Testis (tissue), 2 donors: ENCODE measurements at regions not wholly inside any gene's neighbourhood (a gene's known extent, or its start where the extent isn't known, plus 50 kb on each side); places are given as distances from the start of the nearest gene placed in this dataset.
"Not testable (repeated sequence)": the region's sequence is repeated elsewhere in the genome, so short reads cannot be mapped to it uniquely, and the experiment has no call there.

Experiments used
- DNase-seq: peaks from one replicate; pipeline ENCODE4 v3.0.0-alpha.2; 2019
- H3K27ac ChIP-seq, 2 donors: fragments of 200-600 bp; sonication (generic); one replicate each; pipeline ENCODE4 v1.5.1; 2019
- H3K27me3 ChIP-seq: fragments of 200-600 bp; sonication (generic); one replicate; pipeline ENCODE4 v1.5.1; 2019
- H3K36me3 ChIP-seq: fragments of 200-600 bp; sonication (generic); one replicate; pipeline ENCODE4 v1.5.1; 2017; ENCODE audit warnings: low read depth; ENCODE audit errors: missing control alignments
- H3K4me1 ChIP-seq: fragments of 200-600 bp; sonication (generic); one replicate; pipeline ENCODE4 v1.5.1; 2019
- H3K4me3 ChIP-seq, 2 donors: fragments of 200-600 bp; sonication (generic); one replicate each; pipeline ENCODE4 v1.5.1; 2017 to 2019
- H3K9me3 ChIP-seq: fragments of 200-600 bp; sonication (generic); one replicate; pipeline ENCODE4 v1.5.1; 2017
- whole genome bisulfite sequencing, 2 donors: methylation state at CpG; one replicate each; pipeline ENCODE4 v1.1.5; 2018; 5-methylcytosine and 5-hydroxymethylcytosine counted together
- intact Hi-C: fragments of 100-400 bp; cut with DNase I; formaldehyde crosslinking; loops from one replicate; pipeline ENCODE4 v1.15.1; 2023; ENCODE audit warnings: low total_unique reads

GRCh38 chr15:85254961-85255360 is 125.4 kb upstream of the AKAP13 start:
- H3K4me3 ChIP-seq, H3K4me1 ChIP-seq, DNase-seq, H3K36me3 ChIP-seq, H3K27ac ChIP-seq, H3K27me3 ChIP-seq, H3K9me3 ChIP-seq, intact Hi-C loops: not testable (repeated sequence)
- 91 to 94% methylated on average over 5 to 9 of the region's 9 CpGs for WGBS, 2 donors

- intact Hi-C loops, DNase-seq: not testable (repeated sequence)
- WGBS, 2 donors = 90 to 92% methylated on average over 14 to 24 of the region's 24 CpGs
Measured at GRCh38 chr15:85255502-85255901, 124.9 kb upstream of the AKAP13 start.

GRCh38 chr15:85256009-85256997 is 124.1 kb upstream of the AKAP13 start:
- H3K4me1 ChIP-seq, H3K27me3 ChIP-seq, intact Hi-C loops, H3K9me3 ChIP-seq, H3K4me3 ChIP-seq, H3K27ac ChIP-seq, H3K36me3 ChIP-seq: not testable (repeated sequence)
- 56 to 86% methylated on average over 8 to 24 of the region's 25 CpGs for WGBS, 2 donors
- DNase-seq = peak; percentile 18

More at GRCh38 chr15:85255502-85255901, 124.9 kb upstream of the AKAP13 start:
- not testable (repeated sequence) for H3K27me3 ChIP-seq, H3K4me3 ChIP-seq, H3K27ac ChIP-seq, H3K9me3 ChIP-seq, H3K36me3 ChIP-seq, H3K4me1 ChIP-seq

GRCh38 chr15:85258062-85258445 is 122.3 kb upstream of the AKAP13 start:
- intact Hi-C loops, H3K4me1 ChIP-seq, H3K9me3 ChIP-seq, H3K27me3 ChIP-seq, H3K36me3 ChIP-seq, H3K27ac ChIP-seq, DNase-seq, H3K4me3 ChIP-seq: not testable (repeated sequence)
- WGBS, 2 donors = 80 to 87% methylated on average over 1 to 4 of the region's 4 CpGs

GRCh38 chr15:85258559-85259209 is 121.7 kb upstream of the AKAP13 start:
- H3K9me3 ChIP-seq, H3K4me3 ChIP-seq, H3K27ac ChIP-seq, DNase-seq, H3K4me1 ChIP-seq, H3K27me3 ChIP-seq, H3K36me3 ChIP-seq, intact Hi-C loops: not testable (repeated sequence)
- 93% methylated on average over 10 of the region's 19 CpGs; no CpG with 5 or more reads in 1 of the 2 donors for WGBS, 2 donors

- not testable (repeated sequence) for DNase-seq, H3K4me1 ChIP-seq
Measured at GRCh38 chr15:85260526-85260925, 119.9 kb upstream of the AKAP13 start.

GRCh38 chr15:85262461-85263055 is 117.8 kb upstream of the AKAP13 start:
- H3K4me3 ChIP-seq, DNase-seq, H3K27me3 ChIP-seq, H3K4me1 ChIP-seq, intact Hi-C loops, H3K27ac ChIP-seq, H3K36me3 ChIP-seq, H3K9me3 ChIP-seq: not testable (repeated sequence)
- 83 to 90% methylated on average over 8 to 26 of the region's 26 CpGs for WGBS, 2 donors

More at GRCh38 chr15:85260526-85260925, 119.9 kb upstream of the AKAP13 start:
- intact Hi-C loops, H3K9me3 ChIP-seq, H3K4me3 ChIP-seq, H3K27ac ChIP-seq, H3K27me3 ChIP-seq, H3K36me3 ChIP-seq: not testable (repeated sequence)
- WGBS, 2 donors = no CpG with 5 or more reads among the region's 17 CpGs

- DNase-seq, H3K4me1 ChIP-seq, H3K27ac ChIP-seq, H3K9me3 ChIP-seq, H3K4me3 ChIP-seq, H3K36me3 ChIP-seq, intact Hi-C loops, H3K27me3 ChIP-seq: not testable (repeated sequence)
- 100% methylated on average over 2 to 5 of the region's 13 CpGs for WGBS, 2 donors
Measured at GRCh38 chr15:85263842-85264440, 116.5 kb upstream of the AKAP13 start.

- H3K36me3 ChIP-seq, H3K27ac ChIP-seq, intact Hi-C loops, H3K4me1 ChIP-seq, H3K4me3 ChIP-seq, H3K9me3 ChIP-seq, H3K27me3 ChIP-seq, DNase-seq: not testable (repeated sequence)
- 80 to 86% methylated on average over 2 to 10 of the region's 14 CpGs for WGBS, 2 donors
Measured at GRCh38 chr15:85264614-85265190, 115.7 kb upstream of the AKAP13 start.

GRCh38 chr15:85267158-85267857 is 113.1 kb upstream of the AKAP13 start:
- H3K4me1 ChIP-seq, DNase-seq, H3K27me3 ChIP-seq, H3K36me3 ChIP-seq, H3K4me3 ChIP-seq, H3K9me3 ChIP-seq, intact Hi-C loops, H3K27ac ChIP-seq: not testable (repeated sequence)
- no CpG with 5 or more reads among the region's 24 CpGs for WGBS, 2 donors
